Smooth muscle cell (in vitro differentiated cells): ENCODE measurements at regions not wholly inside any gene's neighbourhood (a gene's known extent, or its start where the extent isn't known, plus 50 kb on each side); places are given as distances from the start of the nearest gene placed in this dataset.
A peak's percentile ranks its signal among the peaks of the same experiment; 100 is the strongest.
"Not testable (repeated sequence)": the region's sequence is repeated elsewhere in the genome, so short reads cannot be mapped to it uniquely, and the experiment has no call there.

Source experiments
- DNase-seq: peaks from one replicate; lab custom pipeline; 2025; ENCODE audit not compliant: unreplicated experiment; lab: John Stamatoyannopoulos, UW
- H2AFZ ChIP-seq: fragments of 200-600 bp; sonication (generic); 2 replicates; pipeline ENCODE4 v1.6.0; 2016; ENCODE audit warnings: antibody characterized with exemption, low read depth, mild to moderate bottlenecking
- H3F3A ChIP-seq: fragments of 200-600 bp; sonication (generic); 2 replicates; pipeline ENCODE4 v1.6.0; 2017; ENCODE audit warnings: antibody characterized with exemption, low read depth
- H3K27ac ChIP-seq: fragments of 200-600 bp; sonication (generic); 2 replicates; pipeline ENCODE4 v1.5.1; 2016; ENCODE audit warnings: low read depth, mild to moderate bottlenecking
- H3K27me3 ChIP-seq: fragments of 200-600 bp; sonication (generic); 2 replicates; pipeline ENCODE4 v1.6.1; 2016; ENCODE audit warnings: low read depth, mild to moderate bottlenecking
- H3K36me3 ChIP-seq: fragments of 200-600 bp; sonication (generic); 2 replicates; pipeline ENCODE4 v1.5.1; 2016; ENCODE audit warnings: low read depth
- H3K4me1 ChIP-seq: fragments of 200-600 bp; sonication (generic); 2 replicates; pipeline ENCODE4 v1.5.1; 2016; ENCODE audit warnings: low read depth
- H3K4me2 ChIP-seq: fragments of 200-600 bp; sonication (generic); 2 replicates; pipeline ENCODE4 v1.6.0; 2016; ENCODE audit warnings: mild to moderate bottlenecking
- H3K4me3 ChIP-seq: fragments of 200-600 bp; sonication (generic); 2 replicates; pipeline ENCODE4 v1.5.1; 2016; ENCODE audit warnings: mild to moderate bottlenecking
- H3K79me2 ChIP-seq: fragments of 200-600 bp; sonication (generic); 2 replicates; pipeline ENCODE4 v1.6.0; 2016; ENCODE audit warnings: low read depth, mild to moderate bottlenecking
- H3K9ac ChIP-seq: fragments of 200-600 bp; sonication (generic); 2 replicates; pipeline ENCODE4 v1.6.0; 2016; ENCODE audit warnings: low read depth
- H3K9me3 ChIP-seq: fragments of 200-600 bp; sonication (generic); replicated peaks from 2 replicates; pipeline ENCODE4 v1.5.1; 2016; ENCODE audit warnings: low read depth
- H4K20me1 ChIP-seq: fragments of 200-600 bp; sonication (generic); 2 replicates; pipeline ENCODE4 v1.6.0; 2016; ENCODE audit warnings: low read depth
- CTCF ChIP-seq: fragments of 200-600 bp; sonication (generic); IDR thresholded peaks from 2 replicates; pipeline ENCODE4 v1.5.1; 2017; ENCODE audit warnings: borderline replicate concordance, mild to moderate bottlenecking, antibody characterized with exemption; ENCODE audit not compliant: insufficient read depth, poor library complexity, severe bottlenecking
- WGBS: methylation state at CpG from one replicate; pipeline ENCODE4 v1.1.7; 2016; ENCODE audit warnings: low lambda C conversion rate; 5-methylcytosine and 5-hydroxymethylcytosine counted together

GRCh38 chr6:7016226-7016625 is 91.5 kb upstream of the RREB1 start:
- WGBS: 65% methylated on average over 8 of the region's 8 CpGs
- peak overlapping the region; percentile 69 for H2AFZ ChIP-seq

GRCh38 chr6:7021301-7021700 is 86.5 kb upstream of the RREB1 start:
- TF ChIP-seq CTCF: no peak
- Histone ChIP-seq H3K4me1 (no peaks in the 10 kb centered on the region), H3K9me3 (no peaks in the 10 kb centered on the region), H3K27ac (no peak overlapping the region), H3K4me3 (no peak overlapping the region), H3K36me3 (no peaks in the 10 kb centered on the region), H3K79me2 (no peaks in the 10 kb centered on the region), H3K27me3 (no peaks in the 10 kb centered on the region), H3F3A (no peaks in the 10 kb centered on the region), H3K9ac (no peak overlapping the region), H3K4me2 (no peak overlapping the region), H2AFZ (no peak overlapping the region), H4K20me1 (no peaks in the 10 kb centered on the region)
- WGBS: 88% methylated on average over 2 of the region's 2 CpGs
- DNase-seq: no peak

More at GRCh38 chr6:7016226-7016625, 91.5 kb upstream of the RREB1 start:
- H3K27ac ChIP-seq: no peak overlapping the region
- no peaks in the 10 kb centered on the region for H3K4me1 ChIP-seq
- H3K9me3 ChIP-seq: no peaks in the 10 kb centered on the region
- no peak overlapping the region for H3K4me3 ChIP-seq
- no peaks in the 10 kb centered on the region for H3K27me3 ChIP-seq
- H3K4me2 ChIP-seq: no peak overlapping the region
- no peaks in the 10 kb centered on the region for H3K79me2 ChIP-seq
- no peak overlapping the region for H3K9ac ChIP-seq
- H3K36me3 ChIP-seq: no peaks in the 10 kb centered on the region
- DNase-seq: no peak
- H3F3A ChIP-seq: no peaks in the 10 kb centered on the region
- no peaks in the 10 kb centered on the region for H4K20me1 ChIP-seq
- TF ChIP-seq CTCF: no peak

- Histone ChIP-seq H3F3A (no peaks in the 10 kb centered on the region), H3K4me2 (no peak overlapping the region), H3K27ac (no peak overlapping the region), H3K4me1 (no peaks in the 10 kb centered on the region), H3K4me3 (no peak overlapping the region), H3K36me3 (no peaks in the 10 kb centered on the region), H4K20me1 (no peaks in the 10 kb centered on the region), H3K27me3 (no peaks in the 10 kb centered on the region), H2AFZ (no peak overlapping the region), H3K9ac (no peak overlapping the region), H3K9me3 (no peaks in the 10 kb centered on the region), H3K79me2 (no peaks in the 10 kb centered on the region)
- 55% methylated on average over 4 of the region's 4 CpGs for WGBS
- no peak for DNase-seq
- TF ChIP-seq CTCF: no peak
Observed at GRCh38 chr6:7025861-7026260, 81.9 kb upstream of the RREB1 start.

- not testable (repeated sequence) for H3K36me3 ChIP-seq, H3K27ac ChIP-seq, H3K9me3 ChIP-seq, H4K20me1 ChIP-seq, H3K9ac ChIP-seq, H3K79me2 ChIP-seq, H3K4me1 ChIP-seq, H3K4me3 ChIP-seq, H2AFZ ChIP-seq, H3F3A ChIP-seq, H3K4me2 ChIP-seq, H3K27me3 ChIP-seq, DNase-seq
Observed at GRCh38 chr6:7028963-7029362, 78.8 kb upstream of the RREB1 start.

- H3K4me3 ChIP-seq, H3K9me3 ChIP-seq, H3K4me2 ChIP-seq, H2AFZ ChIP-seq, H3F3A ChIP-seq, H3K36me3 ChIP-seq, H3K27ac ChIP-seq, H4K20me1 ChIP-seq, H3K4me1 ChIP-seq, DNase-seq, H3K79me2 ChIP-seq, H3K27me3 ChIP-seq, H3K9ac ChIP-seq: not testable (repeated sequence)
- WGBS: 65% methylated on average over 4 of the region's 4 CpGs
Observed at GRCh38 chr6:7030968-7031367, 76.8 kb upstream of the RREB1 start.
